Stimulated activated naive B cell treated with anti-CD40 and anti-IgM and Interleukin-4, amounts not matched to agents 10 μg/mL and 1 μg/mL and 100 μg/mL, for 72 hours (primary cell): ENCODE measurements at regions not wholly inside any gene's neighbourhood (a gene's known extent, or its start where the extent isn't known, plus 50 kb on each side); places are given as distances from the start of the nearest gene placed in this dataset.

Experiments used
- ATAC-seq, 2 donors: fragments of 150-1000 bp; cut with Tn5 transposase; replicated peaks; 2 replicates each; pipeline ENCODE4 v1.10.0; 2021; ENCODE audit warnings: moderate library complexity in 1 of 2
- DNase-seq: peaks from one replicate; pipeline ENCODE4 v3.0.0; 2021
- H3K27ac Mint-ChIP-seq: one replicate; pipeline ENCODE4 v1.8.0; 2022; ENCODE audit warnings: mild to moderate bottlenecking, mixed read lengths
- H3K27me3 Mint-ChIP-seq, 2 donors: one replicate each; pipeline ENCODE4 v1.8.0; 2022; ENCODE audit warnings: mixed read lengths in 2 of 2
- H3K36me3 Mint-ChIP-seq, 2 donors: one replicate each; pipeline ENCODE4 v1.8.0; 2022; ENCODE audit warnings: mixed read lengths in 2 of 2, mild to moderate bottlenecking in 1 of 2
- H3K4me1 Mint-ChIP-seq, 2 donors: one replicate each; pipeline ENCODE4 v1.8.0; 2022; ENCODE audit warnings: mixed read lengths in 2 of 2, mild to moderate bottlenecking in 1 of 2
- H3K4me3 Mint-ChIP-seq, 2 donors: one replicate each; pipeline ENCODE4 v1.8.0; 2022; ENCODE audit warnings: mild to moderate bottlenecking in 2 of 2, mixed read lengths in 2 of 2, moderate library complexity in 1 of 2
- H3K9me3 Mint-ChIP-seq, 2 donors: one replicate each; pipeline ENCODE4 v1.8.0; 2022; ENCODE audit warnings: mixed read lengths in 2 of 2, mild to moderate bottlenecking in 1 of 2

DNA sequence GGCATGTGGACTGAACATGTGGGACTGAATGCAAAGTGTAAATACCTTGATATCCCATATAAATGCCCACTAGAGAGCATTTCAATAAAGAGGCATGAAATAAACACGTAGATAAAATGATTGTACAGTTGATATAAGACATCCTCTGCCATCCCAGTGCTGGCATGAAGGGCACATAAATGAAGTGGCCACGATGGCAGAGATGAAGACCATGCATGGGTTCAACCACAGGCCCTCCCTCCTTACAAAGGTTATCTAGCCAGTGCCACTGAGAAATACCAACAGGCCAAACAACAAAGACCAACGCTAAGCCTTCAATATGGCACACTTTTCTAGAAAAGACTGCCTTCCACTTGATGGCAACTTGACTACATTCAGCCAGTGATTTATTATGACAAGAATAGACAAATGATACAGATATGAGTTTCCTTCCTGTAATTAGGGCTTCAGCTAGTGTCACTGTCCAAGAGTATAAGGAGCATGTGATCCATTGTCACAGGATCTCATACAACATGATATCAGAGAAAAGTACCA is 493.9 kb upstream of the MAP2 start:
- H3K27ac Mint-ChIP-seq = no peak overlapping the region
- no peaks in the 10 kb centered on the region for H3K36me3 Mint-ChIP-seq
- no peaks in the 10 kb centered on the region for H3K4me1 Mint-ChIP-seq
- H3K27me3 Mint-ChIP-seq = no peaks in the 10 kb centered on the region
- no peak overlapping the region for H3K4me3 Mint-ChIP-seq
- DNase-seq = no peak
- H3K9me3 Mint-ChIP-seq = peaks cover 0 to 2% of the 10 kb centered on the region in 2 donors
- ATAC-seq = no peak

DNA sequence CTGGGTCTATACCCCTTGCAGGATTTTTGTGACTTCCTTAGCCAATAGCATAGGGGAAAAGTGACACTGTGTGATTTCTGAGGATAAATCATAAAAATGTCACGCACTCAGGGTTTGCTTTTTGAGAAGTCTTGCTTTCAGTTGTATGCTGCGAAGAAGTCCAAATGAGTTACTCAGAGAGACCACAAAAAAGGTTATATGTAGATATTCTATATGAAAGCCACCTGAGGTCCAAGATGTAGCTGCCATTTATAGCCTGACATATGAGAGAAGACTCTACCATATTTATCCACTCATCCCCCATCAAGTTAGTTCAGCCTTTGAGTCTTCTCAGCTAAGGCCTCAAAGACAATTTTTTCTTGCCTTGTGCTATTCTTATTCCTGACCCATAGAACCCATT is 488.3 kb upstream of the MAP2 start:
- H3K27ac Mint-ChIP-seq = no peak overlapping the region
- H3K9me3 Mint-ChIP-seq = no peaks in the 10 kb centered on the region
- H3K4me3 Mint-ChIP-seq = no peak overlapping the region
- no peaks in the 10 kb centered on the region for H3K36me3 Mint-ChIP-seq
- no peak for ATAC-seq
- no peaks in the 10 kb centered on the region for H3K27me3 Mint-ChIP-seq
- no peaks in the 10 kb centered on the region for H3K4me1 Mint-ChIP-seq
- no peak for DNase-seq

DNA sequence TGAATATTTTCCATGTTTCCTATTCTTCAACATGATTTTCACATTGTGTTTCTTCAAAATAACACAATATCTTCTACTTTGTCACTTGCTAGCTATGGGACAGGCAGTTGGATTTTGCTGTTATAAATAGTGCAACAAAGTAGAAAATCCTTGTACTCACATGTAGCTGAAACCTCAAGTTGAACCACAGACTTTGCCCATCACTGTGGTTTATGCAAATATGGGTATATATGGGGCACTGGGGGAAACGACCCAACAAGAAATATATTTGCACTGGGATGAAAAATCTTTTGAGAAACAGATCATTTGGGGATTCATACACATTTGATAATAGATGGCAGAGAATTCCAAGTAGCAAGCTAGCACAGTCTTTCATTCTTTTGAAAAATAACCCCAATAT is 486.3 kb upstream of the MAP2 start:
- no peak overlapping the region for H3K27ac Mint-ChIP-seq
- no peak for ATAC-seq
- no peaks in the 10 kb centered on the region for H3K4me1 Mint-ChIP-seq

DNA sequence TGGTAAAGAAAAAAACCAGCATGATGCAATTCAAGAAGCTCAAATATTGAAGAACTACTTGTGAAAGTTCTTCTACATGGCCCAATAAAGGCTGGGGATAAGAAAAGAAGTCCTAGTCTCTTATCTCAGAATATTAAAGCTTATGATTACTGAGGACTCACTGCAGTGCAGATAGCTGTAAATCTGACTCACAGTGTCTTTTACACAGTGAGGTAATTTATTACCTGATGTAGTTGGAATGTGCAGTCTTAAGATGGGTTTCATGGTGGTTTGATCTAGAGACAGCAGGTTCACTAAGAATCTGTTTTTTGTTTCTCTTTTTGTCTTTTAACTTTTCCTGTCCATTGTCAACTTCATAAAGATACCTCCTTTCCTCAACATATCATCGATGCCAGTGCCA is 484.0 kb upstream of the MAP2 start:
- H3K9me3 Mint-ChIP-seq = no peaks in the 10 kb centered on the region
- no peak for ATAC-seq

More for the DNA sequence above, 486.3 kb upstream of the MAP2 start:
- Mint-ChIP-seq H3K36me3 (no peaks in the 10 kb centered on the region), H3K9me3 (no peaks in the 10 kb centered on the region), H3K27me3 (no peaks in the 10 kb centered on the region), H3K4me3 (no peak overlapping the region)
- DNase-seq = no peak

DNA sequence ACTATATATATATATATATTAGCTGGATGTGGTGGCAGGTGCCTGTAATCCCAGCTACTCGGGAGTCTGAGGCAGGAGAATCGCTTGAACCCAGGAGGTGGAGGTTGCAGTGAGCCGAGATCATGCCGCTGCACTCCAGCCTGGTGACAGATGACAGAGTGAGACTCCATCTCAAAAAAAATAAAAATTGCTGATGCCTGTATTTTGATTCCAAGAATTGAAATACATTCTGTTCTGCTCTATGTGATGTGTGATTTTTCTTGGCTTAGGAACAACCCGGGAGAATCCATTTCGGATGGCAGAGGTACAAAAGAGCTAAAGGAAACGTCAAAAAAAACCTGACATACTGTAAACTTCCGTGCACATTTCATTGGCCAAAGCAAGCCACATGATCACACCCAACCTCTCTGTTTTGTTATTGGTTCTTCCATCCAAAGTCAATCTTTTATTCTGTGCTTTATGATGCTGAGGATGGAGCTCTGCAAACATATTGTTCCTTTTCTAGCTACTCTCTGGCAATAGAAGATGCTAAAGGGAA is 478.1 kb upstream of the MAP2 start:
- Mint-ChIP-seq H3K4me1 (no peaks in the 10 kb centered on the region), H3K36me3 (no peaks in the 10 kb centered on the region), H3K27ac (no peak overlapping the region), H3K27me3 (no peaks in the 10 kb centered on the region), H3K4me3 (no peak overlapping the region), H3K9me3 (peaks cover 0 to 3% of the 10 kb centered on the region in 2 donors)
- no peak for DNase-seq
- no peak for ATAC-seq

More for the DNA sequence above, 484.0 kb upstream of the MAP2 start:
- no peaks in the 10 kb centered on the region for H3K36me3 Mint-ChIP-seq
- H3K4me3 Mint-ChIP-seq = no peak overlapping the region
- no peaks in the 10 kb centered on the region for H3K27me3 Mint-ChIP-seq
- H3K4me1 Mint-ChIP-seq = no peaks in the 10 kb centered on the region
- no peak for DNase-seq
- H3K27ac Mint-ChIP-seq = no peak overlapping the region

DNA sequence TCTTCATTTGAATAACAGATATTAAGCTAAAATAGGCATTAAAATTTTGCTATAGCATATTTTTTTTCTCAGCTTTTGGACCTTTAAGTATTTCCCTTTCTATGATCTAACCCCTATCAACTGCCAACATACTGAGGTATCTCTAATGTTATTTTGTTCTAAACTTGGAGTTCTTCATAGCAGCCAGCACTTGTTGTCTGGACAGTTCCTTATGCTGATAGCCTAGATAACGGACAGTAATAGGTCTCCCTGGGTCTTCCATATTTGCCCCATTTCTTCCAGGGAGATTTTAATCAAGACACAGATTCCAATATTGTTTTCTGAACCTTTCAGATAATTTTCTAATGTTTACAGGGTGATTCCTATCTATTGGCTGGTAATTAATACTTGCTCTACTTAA is 475.8 kb upstream of the MAP2 start:
- DNase-seq = no peak
- no peaks in the 10 kb centered on the region for H3K4me1 Mint-ChIP-seq
- peaks cover 0 to 4% of the 10 kb centered on the region in 2 donors for H3K9me3 Mint-ChIP-seq
- H3K36me3 Mint-ChIP-seq = no peaks in the 10 kb centered on the region
- no peak overlapping the region for H3K27ac Mint-ChIP-seq
- ATAC-seq = no peak
- no peak overlapping the region for H3K4me3 Mint-ChIP-seq
- H3K27me3 Mint-ChIP-seq = no peaks in the 10 kb centered on the region

DNA sequence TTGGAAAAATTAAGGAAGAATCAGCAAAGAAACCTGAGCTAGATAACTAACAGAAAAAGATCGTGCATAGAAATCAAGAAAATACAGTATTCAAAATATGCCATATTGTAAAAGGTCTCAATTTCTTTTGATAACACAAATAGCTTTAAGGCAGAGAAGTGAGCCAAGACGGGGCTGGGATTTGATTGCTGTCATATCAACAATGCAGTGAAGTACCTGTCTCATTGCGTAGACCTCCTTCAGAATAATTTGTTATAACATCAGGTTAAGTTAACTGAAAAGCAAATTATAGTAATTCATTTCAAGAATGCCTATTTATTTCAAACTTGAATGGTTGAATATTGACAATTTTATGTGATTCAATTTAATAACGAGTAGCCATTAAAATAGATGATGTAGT is 453.8 kb upstream of the MAP2 start:
- no peak overlapping the region for H3K4me3 Mint-ChIP-seq
- H3K4me1 Mint-ChIP-seq = no peaks in the 10 kb centered on the region
- DNase-seq (no peak), ATAC-seq (no peak)
- H3K9me3 Mint-ChIP-seq = peaks cover 4% of the 10 kb centered on the region in 2 donors
- no peak overlapping the region for H3K27ac Mint-ChIP-seq
- no peaks in the 10 kb centered on the region for H3K27me3 Mint-ChIP-seq
- no peaks in the 10 kb centered on the region for H3K36me3 Mint-ChIP-seq

DNA sequence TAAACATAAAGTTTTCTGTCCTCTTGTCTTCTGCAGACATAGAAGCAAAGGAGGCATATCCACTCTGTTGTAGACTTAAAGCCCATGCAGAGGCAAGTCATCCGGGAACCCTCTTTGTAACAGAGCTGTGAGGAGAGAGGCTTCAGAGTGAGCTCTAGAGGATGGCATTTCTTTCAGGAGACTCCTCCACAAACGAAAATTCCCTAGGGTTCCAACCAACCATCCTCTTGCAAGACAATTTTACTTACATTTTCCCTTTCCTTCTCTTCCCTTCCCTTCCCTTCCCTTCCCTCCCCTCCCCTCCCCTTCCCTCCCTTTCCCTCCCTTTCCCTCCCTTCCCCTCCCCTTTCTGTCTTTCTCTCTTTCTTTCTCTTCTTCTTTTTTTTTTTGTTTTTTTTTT is 446.3 kb upstream of the MAP2 start:
- Mint-ChIP-seq H3K4me1 (no peaks in the 10 kb centered on the region), H3K36me3 (no peaks in the 10 kb centered on the region), H3K4me3 (no peak overlapping the region), H3K9me3 (no peaks in the 10 kb centered on the region), H3K27me3 (no peaks in the 10 kb centered on the region), H3K27ac (no peak overlapping the region)
- DNase-seq (no peak), ATAC-seq (no peak)

DNA sequence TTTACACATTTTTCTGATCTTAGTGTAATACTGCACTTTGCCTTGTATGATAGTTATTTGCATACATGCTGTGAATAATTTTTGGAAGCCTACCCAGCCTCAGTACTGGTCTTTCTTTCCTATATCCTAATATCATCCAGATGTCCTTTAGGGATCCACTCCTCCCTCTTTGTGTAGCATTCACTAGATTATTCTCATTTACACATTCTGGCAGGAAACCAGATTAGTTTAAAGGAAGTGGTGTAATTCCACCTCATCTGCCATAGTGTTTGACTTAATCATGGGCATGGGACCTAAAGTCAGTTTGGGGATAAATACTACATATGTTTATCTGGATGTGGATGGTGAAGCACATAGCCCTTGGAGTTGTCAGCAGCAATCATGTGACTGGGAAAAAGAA is 444.9 kb upstream of the MAP2 start:
- Mint-ChIP-seq H3K9me3 (no peaks in the 10 kb centered on the region), H3K4me3 (no peak overlapping the region), H3K27me3 (no peaks in the 10 kb centered on the region), H3K36me3 (no peaks in the 10 kb centered on the region), H3K27ac (no peak overlapping the region), H3K4me1 (no peaks in the 10 kb centered on the region)
- DNase-seq = no peak
- ATAC-seq = no peak

DNA sequence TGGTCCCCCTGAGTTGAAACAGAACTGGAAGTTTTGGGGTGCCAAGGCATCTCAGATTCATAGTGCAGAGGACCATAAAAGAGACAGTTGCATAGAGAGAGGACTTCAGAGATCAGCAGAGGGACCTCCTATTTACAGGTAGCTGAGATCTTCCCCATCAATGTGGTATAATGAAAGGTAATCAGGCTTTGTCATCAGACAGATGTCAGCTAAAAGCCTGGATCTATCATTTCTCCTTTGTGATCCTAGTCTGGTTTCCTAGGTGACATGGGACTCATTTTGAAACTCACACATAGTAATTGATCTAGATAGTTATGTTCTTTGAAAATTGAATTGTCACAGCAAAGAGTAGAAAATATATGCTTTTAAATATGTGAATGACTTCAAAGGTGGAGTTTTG is 443.5 kb upstream of the MAP2 start:
- H3K4me1 Mint-ChIP-seq = no peaks in the 10 kb centered on the region
- ATAC-seq = no peak
- no peak overlapping the region for H3K4me3 Mint-ChIP-seq
- DNase-seq = no peak
- H3K36me3 Mint-ChIP-seq = no peaks in the 10 kb centered on the region
- H3K27ac Mint-ChIP-seq = no peak overlapping the region
- no peaks in the 10 kb centered on the region for H3K27me3 Mint-ChIP-seq
- H3K9me3 Mint-ChIP-seq = no peaks in the 10 kb centered on the region

DNA sequence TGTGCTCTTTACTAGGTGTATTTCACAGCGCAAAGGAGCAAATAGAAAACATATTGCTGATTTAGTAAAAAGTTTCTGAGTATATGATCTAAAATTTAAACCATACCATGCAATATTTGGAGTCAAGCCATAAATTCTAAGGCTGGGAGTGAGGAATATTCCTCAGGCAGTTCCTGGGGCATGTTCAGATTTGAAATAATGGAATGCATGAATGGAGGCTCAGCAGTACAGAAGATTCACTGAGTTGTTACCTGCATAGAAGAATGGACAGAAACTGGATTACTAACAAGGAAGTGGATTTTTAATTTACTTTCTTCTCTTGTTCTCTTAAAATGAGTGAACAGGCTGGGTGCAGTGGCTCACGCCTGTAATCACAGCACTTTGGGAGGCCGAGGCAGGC is 441.0 kb upstream of the MAP2 start:
- no peak overlapping the region for H3K4me3 Mint-ChIP-seq
- no peak overlapping the region for H3K27ac Mint-ChIP-seq
- no peaks in the 10 kb centered on the region for H3K36me3 Mint-ChIP-seq
- no peak for DNase-seq
- no peaks in the 10 kb centered on the region for H3K9me3 Mint-ChIP-seq
- ATAC-seq = no peak
- no peaks in the 10 kb centered on the region for H3K4me1 Mint-ChIP-seq
- no peaks in the 10 kb centered on the region for H3K27me3 Mint-ChIP-seq

DNA sequence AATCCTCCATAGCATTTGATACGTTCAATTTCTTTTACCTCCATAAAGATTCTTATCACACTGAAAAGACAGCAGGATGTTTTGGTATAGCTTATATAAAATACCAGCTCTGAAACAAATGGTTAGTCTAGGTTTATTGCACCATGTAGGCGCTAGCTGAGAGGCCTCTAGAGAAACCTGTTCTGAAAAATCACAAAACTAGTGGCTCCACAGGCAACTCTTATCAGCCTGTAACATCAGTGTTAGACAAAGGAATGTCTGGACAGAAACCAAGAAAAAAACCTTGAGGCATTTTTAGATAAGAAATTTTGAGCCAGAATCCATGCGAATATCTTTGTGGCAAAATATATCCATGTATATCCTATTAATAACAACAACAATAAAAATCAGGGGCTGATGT is 440.4 kb upstream of the MAP2 start:
- H3K36me3 Mint-ChIP-seq = no peaks in the 10 kb centered on the region
- H3K9me3 Mint-ChIP-seq = peaks cover 0 to 3% of the 10 kb centered on the region in 2 donors
- no peak overlapping the region for H3K4me3 Mint-ChIP-seq
- H3K27ac Mint-ChIP-seq = no peak overlapping the region
- no peaks in the 10 kb centered on the region for H3K27me3 Mint-ChIP-seq
- no peak for DNase-seq
- H3K4me1 Mint-ChIP-seq = no peaks in the 10 kb centered on the region
- no peak for ATAC-seq

DNA sequence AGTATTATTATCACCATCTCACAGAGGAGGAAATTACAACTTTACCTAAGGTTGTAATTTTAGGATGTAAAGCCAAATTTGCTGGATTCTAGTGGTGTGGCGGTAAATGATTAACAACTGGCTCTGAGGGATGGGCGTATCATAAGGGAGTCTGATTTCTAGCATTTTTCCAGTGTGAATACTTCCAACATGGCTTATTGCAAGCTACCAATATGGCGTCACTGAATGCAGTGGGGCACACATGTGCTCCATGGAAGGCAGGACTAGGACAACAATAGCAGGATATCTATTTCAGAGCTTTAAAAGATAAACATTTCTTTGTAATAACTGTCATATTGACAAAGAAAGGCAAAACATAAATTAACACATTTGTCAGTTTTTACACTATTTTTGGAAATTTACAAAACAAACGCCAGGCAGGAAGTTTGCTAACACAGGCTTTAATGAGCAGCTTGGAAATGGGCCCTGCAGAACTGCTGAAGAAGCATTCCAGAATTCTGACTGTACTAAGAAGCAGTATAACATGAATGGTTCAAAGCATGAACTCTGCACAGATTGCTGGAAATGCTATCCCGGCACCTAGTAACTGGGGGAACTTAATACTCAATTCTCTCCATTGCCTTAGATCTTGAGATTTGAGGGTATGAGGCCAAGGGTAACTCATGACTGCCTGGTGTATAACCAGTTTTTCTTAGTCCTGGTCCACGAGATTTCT is 439.3 kb upstream of the MAP2 start:
- Mint-ChIP-seq H3K4me1 (no peaks in the 10 kb centered on the region), H3K36me3 (no peaks in the 10 kb centered on the region), H3K9me3 (peaks cover 0 to 3% of the 10 kb centered on the region in 2 donors), H3K4me3 (no peak overlapping the region), H3K27ac (no peak overlapping the region), H3K27me3 (no peaks in the 10 kb centered on the region)
- ATAC-seq = no peak
- no peak for DNase-seq

DNA sequence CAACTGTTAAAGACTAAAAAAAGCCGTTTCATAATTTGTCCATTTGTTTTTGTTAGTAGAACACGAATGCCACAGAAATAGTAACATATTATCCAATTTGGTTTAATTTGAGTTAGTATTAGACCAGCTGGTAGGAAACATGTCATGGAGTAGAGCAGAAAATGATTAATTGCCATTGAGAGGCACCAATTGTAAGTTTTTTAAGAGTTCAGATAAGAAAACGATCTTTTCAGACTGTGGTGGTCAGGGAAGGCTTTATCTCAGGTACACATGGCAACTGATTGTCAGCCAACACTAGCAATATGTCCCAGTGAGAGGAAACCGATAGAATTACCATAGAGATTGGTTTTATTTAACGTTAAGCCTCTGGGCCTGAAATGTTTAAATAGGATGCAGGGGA is 438.2 kb upstream of the MAP2 start:
- ATAC-seq (no peak), DNase-seq (no peak)
- Mint-ChIP-seq H3K9me3 (peaks cover 0 to 4% of the 10 kb centered on the region in 2 donors), H3K27me3 (no peaks in the 10 kb centered on the region), H3K27ac (no peak overlapping the region), H3K4me3 (no peak overlapping the region), H3K36me3 (no peaks in the 10 kb centered on the region), H3K4me1 (no peaks in the 10 kb centered on the region)

DNA sequence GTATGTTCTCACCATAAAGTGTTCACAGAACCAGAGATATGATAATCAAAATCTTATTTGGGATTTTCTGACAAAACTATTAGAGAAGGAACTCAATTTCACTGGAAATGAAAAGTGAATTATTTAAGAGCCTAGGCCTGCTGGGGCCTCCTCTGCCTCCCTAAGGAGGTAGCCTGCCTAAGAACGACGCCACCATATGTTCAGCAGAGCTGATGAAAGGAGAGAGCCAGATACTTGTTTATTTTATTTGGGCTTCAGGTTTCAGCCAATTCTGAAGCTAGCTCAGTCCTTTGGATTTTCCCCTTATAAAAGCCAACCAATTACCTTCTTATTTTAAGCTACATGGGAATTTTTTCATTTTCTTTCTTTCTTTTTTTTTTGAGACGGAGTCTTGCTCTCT is 433.1 kb upstream of the MAP2 start:
- Mint-ChIP-seq H3K4me3 (no peak overlapping the region), H3K36me3 (no peaks in the 10 kb centered on the region), H3K27ac (no peak overlapping the region), H3K9me3 (peaks cover 7 to 13% of the 10 kb centered on the region in 2 donors), H3K4me1 (no peaks in the 10 kb centered on the region), H3K27me3 (no peaks in the 10 kb centered on the region)
- DNase-seq = no peak
- ATAC-seq = no peak
